ENCODE measurements at regions not wholly inside any gene's neighbourhood (a gene's known extent, or its start where the extent isn't known, plus 50 kb on each side); places are given as distances from the start of the nearest gene placed in this dataset.

GRCh38 chr14:48936362-48936761 lies 649.8 kb downstream of the RPS29 start:
- TF ChIP-seq MAX (IDR thresholded peaks at IDR 0.05), result no peak
- no peak for TF ChIP-seq EZH2 (IDR thresholded peaks at IDR 0.05)
